Inflammatory macrophage treated with lipopolysaccharide for 1 hour (primary cell): ENCODE measurements at regions not wholly inside any gene's neighbourhood (a gene's known extent, or its start where the extent isn't known, plus 50 kb on each side); places are given as distances from the start of the nearest gene placed in this dataset.
"Not testable (repeated sequence)": the region's sequence is repeated elsewhere in the genome, so short reads cannot be mapped to it uniquely, and the experiment has no call there.

Experiments
- DNase-seq, 2 donors: peaks; one replicate each; pipeline ENCODE4 v3.0.0-alpha.2; 2020 to 2022

DNA sequence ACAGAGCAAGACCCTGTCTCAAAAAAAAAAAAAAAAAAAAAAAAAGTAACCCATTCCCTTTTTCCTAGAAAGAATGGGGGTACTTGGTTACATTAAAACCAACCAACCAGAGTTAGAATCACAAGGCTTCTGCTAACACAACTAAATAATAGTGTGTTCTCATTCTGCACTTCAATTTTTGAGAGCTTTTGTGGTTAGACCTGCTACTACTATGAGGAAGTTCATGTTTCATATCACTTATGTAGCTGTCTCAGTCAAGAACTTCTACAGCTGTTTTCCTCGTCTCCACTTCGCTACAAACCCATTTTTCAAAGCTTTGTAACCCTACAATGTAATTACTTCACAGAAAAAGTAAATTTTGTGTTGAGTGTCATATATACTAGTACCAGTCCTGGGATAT, 58.3 kb downstream of the PDHA2 start:
- DNase-seq = no peak

DNA sequence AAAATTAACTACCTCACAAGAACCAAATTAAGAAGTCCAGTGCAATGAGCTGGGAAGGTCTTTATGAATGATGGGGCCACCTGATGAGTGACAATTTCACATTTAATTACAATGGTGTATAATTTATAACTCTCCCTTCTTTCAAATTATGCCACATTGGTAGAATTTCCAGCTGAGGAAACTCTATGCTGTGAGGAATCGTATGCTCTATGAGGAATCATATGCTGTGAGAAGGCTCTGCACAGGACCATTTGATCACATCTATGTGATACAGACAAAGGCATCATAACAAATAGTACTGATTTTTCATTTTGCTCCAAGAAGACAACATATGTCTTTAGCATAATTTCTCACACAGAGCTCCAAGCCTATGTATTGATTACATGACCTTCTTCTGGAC, 69.3 kb downstream of the PDHA2 start:
- DNase-seq = no peak

DNA sequence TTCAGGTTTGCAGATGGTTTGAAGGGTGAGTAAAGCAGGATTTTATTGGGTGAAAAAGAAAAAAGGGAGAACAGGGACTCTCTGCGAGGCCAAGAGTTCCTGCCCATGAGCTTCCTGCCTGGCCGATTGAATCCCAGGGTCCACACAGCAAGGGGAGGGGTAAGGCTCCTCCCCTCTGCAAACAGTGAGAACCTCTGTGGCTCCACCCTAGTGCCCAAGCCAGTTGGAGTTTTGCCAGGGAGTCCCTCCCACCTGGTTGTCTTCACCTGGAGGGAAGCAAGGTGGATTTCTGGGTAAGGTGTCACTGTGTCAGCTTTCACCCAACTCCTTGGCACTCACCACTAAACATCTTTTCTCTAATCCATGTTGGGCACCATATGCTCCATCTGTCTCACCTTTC, 70.9 kb downstream of the PDHA2 start:
- DNase-seq = no peak

DNA sequence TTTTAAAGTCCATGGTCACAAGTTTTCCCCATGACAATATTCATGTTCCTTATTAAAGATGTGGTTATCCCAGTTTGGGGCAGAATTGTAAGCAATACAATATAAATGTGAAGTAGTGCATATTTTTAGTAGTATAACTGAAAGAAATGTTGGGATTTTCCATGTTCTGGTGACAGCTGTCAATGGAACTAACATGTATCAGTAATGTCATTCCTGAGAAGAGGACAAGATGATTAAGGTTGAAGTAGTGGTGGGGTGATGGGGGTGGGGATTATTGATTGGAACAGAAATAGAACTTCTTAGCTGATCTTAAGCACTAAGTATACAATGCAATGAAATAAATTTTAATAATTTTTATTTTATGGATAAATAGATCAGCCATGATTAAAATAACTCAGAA, 81.6 kb downstream of the PDHA2 start:
- DNase-seq = no peak

DNA sequence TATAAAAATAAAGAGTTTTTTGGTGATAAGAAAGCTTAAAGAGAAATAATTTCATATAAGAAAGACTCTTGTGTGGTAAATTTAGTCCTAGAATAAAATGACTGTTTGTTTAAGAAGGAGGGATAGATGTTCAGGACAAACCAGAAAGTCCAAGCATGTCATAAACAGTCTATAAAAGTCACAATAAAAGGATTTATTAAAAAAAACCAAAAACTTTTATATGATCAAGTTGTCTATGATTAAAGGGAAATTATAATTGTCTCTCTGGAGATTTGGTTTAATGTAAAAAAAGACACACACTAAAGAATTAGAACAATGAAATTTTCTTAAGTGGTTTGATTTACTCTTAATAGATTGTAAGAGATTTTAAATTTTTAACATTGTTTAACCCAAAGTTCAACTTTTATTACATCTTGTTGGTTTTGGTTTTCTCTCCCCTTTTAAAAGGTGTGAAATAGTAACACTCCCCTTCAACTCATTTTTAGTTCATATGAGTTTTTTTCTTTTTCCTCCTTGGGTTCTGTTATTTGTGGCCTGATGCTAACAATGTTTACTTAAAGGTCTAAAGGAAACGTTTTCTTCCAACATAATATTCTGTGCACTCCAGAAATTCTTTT, 89.7 kb downstream of the PDHA2 start:
- DNase-seq = no peak

DNA sequence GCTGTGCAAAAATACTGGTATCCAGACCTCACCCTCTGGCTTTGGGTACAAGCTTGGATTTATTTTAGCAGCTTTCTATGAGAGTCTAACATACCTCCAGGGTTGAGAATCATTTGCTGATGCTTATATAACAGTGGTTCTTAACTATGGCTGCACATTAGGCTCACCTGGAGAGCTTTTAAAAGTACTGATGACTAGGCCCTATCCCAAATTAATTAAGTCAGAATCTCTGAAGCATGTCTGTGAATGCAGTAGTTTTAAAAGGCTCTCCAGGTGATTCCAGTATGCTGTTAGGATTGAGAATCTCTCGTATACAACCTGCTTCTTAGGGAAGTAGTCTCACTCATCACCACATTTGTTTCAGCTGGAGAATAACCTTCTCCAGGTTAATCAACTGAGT, 99.2 kb downstream of the PDHA2 start:
- no peak for DNase-seq

DNA sequence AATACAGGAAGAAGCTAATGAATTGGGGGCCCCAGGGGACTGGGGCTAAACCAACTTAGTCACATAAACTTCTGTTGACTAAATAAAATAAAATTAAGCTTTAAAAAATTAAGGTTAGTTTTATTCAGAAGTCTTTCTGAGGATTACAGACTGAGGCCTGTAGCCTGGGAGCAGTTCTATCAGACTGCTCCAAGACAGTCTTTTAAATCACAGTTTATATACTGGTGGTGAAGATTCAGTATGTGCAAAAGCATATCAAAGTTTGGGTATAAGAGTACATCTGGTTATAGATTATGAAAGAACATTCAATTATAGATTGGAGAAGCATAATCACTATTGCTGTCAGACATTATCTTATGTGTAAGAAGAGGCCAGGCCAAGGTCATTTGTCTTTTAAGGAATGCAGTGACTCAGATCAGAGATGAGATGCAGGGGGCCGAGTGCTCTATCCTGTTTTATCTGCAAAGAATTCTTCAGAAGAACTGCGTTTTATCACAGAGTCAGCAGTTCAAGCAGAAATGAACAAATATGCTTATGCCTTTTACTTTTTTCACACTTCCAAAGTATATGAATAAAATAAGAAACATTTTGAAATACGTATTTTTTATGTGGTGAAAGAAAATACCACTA, 109.4 kb downstream of the PDHA2 start:
- DNase-seq = no peak

DNA sequence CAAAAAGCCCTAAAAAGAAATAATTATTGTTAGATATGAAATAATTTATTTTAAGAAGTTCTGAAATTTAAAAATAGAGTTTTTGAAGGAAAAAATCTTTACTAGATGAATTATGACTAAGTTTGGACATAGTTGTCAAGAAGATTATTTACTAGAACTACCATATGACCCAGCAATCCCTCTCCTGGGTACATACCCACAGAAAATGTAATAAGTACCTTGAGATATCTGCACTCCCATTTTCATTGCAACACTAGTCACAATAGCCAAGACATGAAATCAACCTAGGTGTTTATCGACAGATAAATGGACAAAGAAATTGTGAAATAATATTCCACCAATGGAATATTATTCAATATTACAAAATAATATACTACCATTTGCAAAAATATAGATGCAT, 109.9 kb downstream of the PDHA2 start:
- DNase-seq = no peak

DNA sequence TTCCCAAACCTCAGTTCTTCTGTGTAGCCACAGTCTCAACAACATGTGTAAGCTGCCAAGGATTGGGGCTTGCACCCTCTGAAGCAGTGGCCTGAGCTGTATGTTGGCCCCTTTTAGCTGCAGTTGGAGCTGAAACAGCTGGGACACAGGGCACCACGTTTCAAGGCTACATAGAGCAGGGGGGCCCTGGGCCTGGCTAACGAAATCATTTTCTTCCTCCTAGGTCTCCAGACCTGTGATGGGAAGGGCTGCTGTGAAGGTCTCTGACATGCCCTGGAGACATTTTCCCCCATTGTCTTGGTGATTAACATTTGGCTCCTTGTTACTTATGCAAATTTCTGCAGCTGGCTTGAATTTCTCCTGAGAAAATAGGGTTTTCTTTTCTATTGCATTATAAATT, 112.6 kb downstream of the PDHA2 start:
- not testable (repeated sequence) for DNase-seq

DNA sequence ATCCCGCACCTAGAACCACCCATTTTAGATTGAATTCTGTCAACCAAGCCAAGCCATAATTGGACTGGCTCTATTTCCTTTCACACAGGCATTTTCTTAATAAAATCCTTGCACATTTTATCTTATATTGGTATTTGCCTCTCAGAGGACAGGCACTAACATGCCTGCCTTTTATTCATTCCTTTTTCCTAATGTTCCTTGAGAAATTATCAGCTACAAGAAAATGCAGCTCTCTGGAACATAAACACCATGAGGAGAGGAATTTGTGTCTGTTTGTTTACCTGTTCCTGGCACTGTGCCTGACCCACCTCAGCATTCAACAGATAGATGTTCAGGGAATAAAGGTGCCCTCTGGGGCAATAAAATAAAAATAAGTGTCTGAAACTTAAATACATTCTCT, 116.2 kb downstream of the PDHA2 start:
- no peak for DNase-seq

DNA sequence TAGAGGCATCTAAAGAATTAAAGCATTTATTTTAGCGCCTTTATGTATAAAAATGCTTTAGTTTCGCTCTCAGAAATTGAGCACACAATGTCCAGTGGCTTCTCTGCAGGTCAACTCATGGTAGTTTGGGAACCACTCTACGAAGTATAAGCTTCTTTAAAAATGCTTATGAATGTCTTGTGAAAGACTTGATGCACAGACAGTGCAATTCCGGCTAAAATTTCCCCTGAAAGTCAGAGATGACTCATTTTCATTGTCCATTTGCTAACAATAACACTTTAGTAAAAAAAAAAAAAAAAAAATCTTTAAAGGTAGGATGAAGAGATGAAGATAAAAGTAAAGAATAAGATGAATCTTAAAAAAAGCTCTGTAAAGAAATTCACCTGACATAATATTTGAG, 117.2 kb downstream of the PDHA2 start:
- no peak for DNase-seq

DNA sequence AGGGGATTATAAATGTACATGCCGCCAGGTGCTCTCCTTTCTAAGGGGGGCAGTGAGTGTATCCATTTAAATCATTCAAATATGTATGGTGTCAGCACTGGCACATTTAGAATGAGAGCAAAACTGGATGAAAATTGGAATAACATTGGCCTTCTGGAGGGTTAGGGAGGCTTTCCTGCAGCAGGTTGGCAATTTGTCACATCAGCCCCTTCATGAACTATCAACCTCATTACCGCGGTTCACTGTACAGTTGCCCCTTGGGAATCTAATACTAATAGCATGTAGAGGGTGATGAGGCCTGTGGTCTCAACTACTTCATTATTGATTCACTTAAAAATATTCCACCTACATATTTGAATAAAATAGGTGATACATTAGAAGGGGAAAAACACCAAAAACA, 117.9 kb downstream of the PDHA2 start:
- DNase-seq = no peak

DNA sequence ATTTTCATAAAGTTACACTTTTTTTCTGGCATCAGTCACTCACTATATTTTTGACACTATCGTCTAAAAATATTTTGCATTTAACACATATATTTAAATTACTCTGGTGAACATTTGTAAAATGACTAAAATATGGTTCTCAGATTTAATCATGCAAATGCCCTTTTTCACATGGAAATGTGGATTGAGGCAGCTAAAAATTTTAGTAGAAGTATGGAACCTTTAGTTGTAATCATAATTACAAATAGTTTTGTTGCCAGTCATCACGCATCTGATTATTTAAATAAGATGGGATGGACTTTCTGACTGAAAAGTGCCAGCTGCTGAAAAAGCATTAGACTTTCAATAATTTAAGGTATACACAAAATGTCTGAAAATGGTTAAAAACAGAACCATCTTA, 119.3 kb downstream of the PDHA2 start:
- no peak for DNase-seq

DNA sequence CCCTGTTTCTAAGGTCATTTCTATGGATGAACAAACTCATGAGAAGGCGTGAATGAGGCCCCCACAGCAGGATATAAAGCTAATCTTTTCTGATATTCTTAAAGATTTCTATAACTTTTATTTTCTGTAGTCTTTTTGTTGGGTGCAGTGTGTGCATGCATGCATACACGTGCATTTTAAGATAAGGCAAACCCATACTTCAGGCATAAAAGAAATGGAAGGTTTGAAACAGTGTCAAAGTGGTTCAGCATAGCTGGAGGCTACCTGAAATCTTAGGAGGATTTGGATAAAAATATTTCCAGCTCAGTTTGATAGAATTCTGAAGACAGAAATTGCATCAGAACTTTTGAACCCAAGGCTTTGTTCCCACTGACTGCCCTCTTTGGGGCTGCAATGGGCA, 119.7 kb downstream of the PDHA2 start:
- DNase-seq = no peak

DNA sequence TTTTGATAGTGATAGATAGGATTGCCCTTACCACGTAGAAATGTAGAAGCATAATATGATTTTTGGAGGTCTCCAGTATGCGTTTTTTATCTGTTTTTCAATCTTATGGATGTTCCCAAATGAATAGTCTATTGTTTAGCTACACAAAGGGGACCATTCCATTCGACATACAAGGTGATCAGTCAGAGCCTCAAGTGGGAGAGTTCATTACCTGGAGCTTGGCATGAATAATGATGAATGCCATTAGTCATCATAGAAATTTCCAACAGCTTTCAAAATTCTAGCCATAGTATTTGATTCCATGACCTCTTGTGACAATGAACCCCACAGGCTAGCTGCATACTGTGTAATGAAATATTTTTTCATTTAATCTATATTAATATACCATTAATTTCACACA, 123.6 kb downstream of the PDHA2 start:
- DNase-seq = no peak

DNA sequence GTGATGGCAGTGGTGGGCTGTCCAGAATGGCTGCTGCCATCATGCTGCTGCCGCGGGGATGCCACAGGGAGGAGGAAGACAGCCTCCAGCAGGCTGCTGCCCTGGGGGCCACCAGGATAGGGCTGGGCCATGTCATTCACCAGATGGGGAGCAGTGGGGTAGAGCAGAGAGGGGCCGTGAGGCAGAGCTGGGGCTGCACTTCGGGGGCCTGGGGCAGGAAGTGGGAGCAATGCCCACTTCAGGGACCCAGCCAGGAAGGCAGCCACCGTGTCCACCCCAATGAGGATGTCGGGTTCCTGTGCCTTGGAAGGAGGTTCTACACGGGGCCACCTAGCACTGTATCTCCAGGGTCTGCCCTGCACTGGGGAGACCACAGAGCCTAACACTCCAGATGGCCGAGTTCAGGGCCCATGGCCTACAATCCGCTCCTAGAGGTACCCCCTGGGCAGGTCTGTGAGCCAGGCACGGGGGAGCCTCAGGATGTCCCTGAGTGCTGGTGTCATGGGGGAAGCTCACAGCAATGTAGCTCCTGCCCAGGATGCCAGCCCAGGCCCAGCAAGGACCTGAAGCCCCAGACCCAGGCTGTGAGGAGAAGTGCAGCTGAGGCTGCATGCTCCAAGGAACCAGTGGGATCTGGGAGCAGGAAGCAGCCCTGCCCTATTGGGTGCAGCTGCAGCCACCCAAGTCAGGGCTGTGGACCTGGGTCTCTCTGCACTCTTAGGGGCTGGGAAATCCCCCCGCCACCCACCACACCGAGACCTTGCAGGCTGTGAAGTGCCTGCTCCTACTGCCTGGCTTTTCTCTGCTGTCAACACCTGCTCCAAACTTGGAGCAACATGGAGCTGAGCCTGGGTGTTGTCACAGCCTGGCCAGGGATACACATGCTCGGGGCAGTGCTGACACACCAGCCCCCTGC, 140.3 kb downstream of the PDHA2 start:
- no peak for DNase-seq

DNA sequence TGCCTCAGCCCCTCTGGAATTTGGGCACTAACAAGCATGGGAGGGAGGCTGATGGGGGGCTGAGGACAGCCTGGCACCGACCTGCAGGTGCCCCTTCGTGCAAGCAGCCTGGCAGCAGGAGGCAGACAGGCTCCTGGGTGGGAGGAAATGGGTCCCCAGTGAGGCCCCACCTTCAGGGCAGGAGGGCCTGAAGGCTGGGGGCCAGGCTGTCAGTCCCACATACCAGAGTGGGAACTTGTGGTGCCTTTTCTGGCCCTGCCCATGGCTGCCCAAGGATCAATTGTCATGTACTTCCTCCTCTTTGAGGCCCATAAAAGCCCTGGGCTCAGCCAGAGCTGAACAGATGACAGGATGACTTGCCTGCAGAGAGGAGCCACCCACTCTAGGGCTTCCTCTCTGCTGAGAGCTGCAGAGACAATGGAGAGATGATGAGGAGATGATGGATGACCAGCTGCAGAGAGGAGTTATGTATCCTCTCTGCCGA, 141.0 kb downstream of the PDHA2 start:
- no peak for DNase-seq

DNA sequence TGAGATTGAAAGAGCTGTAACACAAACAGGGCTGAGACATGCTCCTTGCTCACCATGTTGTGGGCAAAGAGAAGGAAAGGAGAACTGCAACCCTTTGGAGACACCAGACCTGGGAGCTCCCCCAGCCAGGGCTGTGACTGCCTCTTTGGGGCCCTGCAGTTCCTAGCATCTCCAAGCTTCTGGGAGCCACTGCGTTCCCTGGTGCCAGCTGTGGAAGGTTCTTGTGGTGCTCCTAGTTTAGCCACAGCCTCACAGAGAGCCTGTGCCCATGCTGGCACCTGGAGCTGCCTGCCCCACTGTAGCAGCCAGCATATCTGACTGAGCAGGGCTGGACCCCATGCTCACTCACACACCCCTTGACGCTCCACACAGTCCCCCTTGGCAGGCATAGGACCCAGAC, 141.7 kb downstream of the PDHA2 start:
- DNase-seq = no peak

DNA sequence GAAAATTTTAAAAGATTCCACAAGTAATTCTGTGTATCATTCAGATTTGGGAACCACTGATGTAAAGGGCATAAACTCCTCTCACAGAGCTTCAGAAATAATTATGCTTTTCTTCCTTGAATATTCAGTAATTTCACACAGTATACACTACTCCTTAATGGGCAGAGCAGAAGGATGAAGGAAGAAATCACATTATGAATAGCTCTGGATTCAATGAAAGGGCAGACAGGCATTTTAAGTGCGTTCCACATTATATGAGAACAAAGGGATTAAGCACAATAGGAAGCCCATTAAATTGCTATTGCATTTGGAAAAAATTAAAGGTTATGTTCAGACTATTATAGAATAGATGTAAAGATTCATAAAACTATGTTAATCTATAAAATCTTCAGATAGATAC, 142.6 kb downstream of the PDHA2 start:
- no peak for DNase-seq

DNA sequence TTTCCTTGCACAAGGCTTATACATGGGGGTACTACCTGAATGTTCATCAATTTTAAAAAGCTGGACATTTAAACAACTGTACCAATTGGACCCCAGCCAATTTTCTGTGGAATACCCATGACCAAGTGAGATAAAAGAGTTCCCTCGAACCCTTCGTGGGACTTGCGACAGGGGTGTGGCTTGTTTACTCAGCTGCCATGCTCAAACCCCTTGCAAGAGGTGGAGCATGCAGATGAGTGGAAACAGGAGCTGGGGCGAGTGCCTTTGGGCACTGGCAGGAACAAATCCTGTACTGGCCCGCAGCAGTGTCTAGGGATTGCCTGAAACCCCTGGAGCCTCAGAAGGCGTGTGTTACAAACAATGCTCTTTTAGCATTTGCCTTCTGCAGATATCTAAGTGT, 144.2 kb downstream of the PDHA2 start:
- no peak for DNase-seq

DNA sequence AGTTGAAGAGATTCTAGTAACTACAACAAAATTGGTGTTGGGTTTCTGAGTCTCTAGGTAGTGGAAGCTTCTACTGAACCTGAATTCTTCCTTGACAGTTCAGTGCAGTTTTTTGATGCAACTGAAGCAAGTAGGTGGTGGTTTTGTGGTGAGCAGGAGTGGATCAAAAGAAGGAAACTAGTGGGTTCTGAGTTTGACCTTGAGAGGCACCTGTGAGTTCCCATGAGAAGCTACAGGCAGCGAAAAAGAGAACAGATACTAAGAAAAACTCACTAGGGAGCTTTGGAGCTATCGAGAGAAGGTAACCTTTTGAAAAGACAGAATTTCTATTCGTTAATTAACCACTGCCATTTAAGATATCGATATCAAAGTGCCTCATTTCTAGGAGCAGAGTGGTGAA, 145.2 kb downstream of the PDHA2 start:
- no peak for DNase-seq

DNA sequence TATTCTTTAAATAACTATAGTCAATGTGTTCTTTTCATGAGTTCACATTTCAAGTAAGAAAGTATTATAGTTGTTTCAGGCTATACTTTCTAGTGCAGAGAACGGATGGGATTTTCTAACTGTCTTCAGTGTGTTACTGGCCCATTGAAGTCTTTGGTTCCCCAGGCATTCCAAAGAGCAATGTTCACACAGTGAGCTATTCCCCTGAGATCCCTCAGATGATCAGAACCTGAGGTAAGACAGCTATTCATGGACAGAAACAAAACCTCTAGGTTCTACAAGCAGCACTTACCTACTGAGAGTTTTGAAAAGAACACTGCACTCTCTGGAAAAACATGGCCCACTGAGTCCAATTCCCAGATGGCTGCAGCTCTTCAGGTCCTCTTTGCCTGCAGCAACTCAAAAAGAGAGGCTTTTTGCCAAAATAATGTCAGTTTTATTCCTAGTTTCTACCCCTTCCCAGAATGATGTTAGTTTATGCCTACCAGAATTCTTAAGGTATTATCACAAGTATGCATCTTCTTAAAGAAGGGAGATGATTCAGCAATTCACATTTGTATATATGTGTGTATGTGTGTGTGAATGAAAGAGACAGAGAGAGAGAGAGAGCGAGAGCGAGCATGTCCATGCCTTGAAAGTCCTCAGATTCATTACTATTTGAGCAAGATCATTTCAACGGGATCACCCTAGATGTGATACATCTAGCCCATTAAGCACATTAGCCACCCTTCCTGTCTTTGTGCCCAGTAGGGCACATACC, 146.1 kb downstream of the PDHA2 start:
- no peak for DNase-seq

DNA sequence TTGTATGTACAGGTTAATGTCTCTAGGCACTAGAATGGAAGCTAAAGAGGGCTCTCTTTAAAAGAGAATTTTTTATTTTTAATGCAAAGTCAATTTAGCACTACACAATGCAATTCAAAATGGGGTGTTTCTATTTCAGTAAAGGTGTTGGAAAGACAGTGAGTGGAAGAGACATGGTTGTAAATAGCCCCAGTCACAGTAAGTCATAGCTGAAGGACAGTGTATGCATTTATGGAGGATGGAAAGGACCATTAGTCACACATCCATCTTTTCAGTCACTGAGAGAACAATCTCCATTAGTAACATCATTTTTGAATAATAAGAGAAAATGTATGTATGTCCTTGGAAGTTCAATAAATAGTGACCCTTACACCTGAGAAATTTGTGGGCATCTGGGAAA, 148.0 kb downstream of the PDHA2 start:
- no peak for DNase-seq
